Body of pancreas (tissue), 4 donors: ENCODE measurements at regions not wholly inside any gene's neighbourhood (a gene's known extent, or its start where the extent isn't known, plus 50 kb on each side); places are given as distances from the start of the nearest gene placed in this dataset.

Experiments used
- CTCF ChIP-seq, 7 experiments: fragments of 450-650 bp in 4 of 7; fragments of 200-600 bp in 3 of 7; sonication (generic) in 3 of 7; IDR thresholded peaks; one replicate each; pipeline ENCODE4 v1.5.1; 2016 to 2019; ENCODE audit warnings: antibody characterized with exemption in 7 of 7
- POLR2A ChIP-seq, 3 donors: fragments of 450-650 bp; IDR thresholded peaks; one replicate each; pipeline ENCODE4 v1.6.1; 2016; ENCODE audit warnings: antibody characterized with exemption in 3 of 3, mild to moderate bottlenecking in 2 of 3

DNA sequence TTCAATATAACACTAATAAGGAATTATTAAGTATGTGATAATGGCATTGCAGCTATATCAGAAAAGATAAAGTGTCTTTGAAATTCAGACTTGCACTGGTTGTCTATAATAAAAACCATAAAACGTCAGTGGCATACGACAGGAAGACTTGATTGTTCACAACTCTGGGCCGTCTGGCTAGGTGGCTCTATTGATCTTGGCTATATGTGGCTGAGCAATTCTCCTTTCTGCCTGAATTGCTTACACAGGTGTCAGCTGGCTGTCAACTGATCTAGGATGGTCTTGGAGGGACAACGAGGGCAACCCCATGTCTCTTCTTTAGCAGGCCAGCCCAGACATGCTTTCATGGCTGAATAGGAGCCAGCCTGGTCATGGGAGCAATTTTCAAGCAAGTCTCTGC is 359.1 kb downstream of the QKI start:
- TF ChIP-seq POLR2A (IDR thresholded peaks at IDR 0.05): no peak
- TF ChIP-seq CTCF (IDR thresholded peaks at IDR 0.05): no peak
